Left ventricle myocardium inferior (tissue), 1 donor: ENCODE measurements at regions not wholly inside any gene's neighbourhood (a gene's known extent, or its start where the extent isn't known, plus 50 kb on each side); places are given as distances from the start of the nearest gene placed in this dataset.

Experiments
- DNase-seq: peaks from one replicate; pipeline ENCODE4 v3.0.0-alpha.2; 2020
- H3K27ac ChIP-seq: fragments of 200-600 bp; replicated peaks from 2 replicates; pipeline ENCODE4 v1.8.0; 2021
- H3K27me3 ChIP-seq: fragments of 200-600 bp; 2 replicates; pipeline ENCODE4 v1.8.0; 2021; ENCODE audit warnings: low read depth
- H3K36me3 ChIP-seq: fragments of 200-600 bp; 2 replicates; pipeline ENCODE4 v1.8.0; 2021
- H3K4me1 ChIP-seq: fragments of 200-600 bp; 2 replicates; pipeline ENCODE4 v1.8.0; 2021
- H3K4me3 ChIP-seq: fragments of 200-600 bp; 2 replicates; pipeline ENCODE4 v1.8.0; 2021; ENCODE audit warnings: mild to moderate bottlenecking, moderate library complexity
- H3K9me3 ChIP-seq: fragments of 200-600 bp; replicated peaks from 2 replicates; pipeline ENCODE4 v1.8.0; 2021
- intact Hi-C: fragments of 100-400 bp; cut with micrococcal nuclease; formaldehyde crosslinking; loops from one replicate; pipeline ENCODE4 v1.11.0; 2022
- TF ChIP-seq, protein P1 (sequence below): fragments of 200-600 bp; IDR thresholded peaks from 2 replicates; pipeline ENCODE4 v1.8.0; 2021; ENCODE audit warnings: antibody characterized with exemption, mild to moderate bottlenecking, borderline replicate concordance
- donor health status: DM: no; HTN: yes; CAD: no; lungs with severe emphysema.

DNA sequence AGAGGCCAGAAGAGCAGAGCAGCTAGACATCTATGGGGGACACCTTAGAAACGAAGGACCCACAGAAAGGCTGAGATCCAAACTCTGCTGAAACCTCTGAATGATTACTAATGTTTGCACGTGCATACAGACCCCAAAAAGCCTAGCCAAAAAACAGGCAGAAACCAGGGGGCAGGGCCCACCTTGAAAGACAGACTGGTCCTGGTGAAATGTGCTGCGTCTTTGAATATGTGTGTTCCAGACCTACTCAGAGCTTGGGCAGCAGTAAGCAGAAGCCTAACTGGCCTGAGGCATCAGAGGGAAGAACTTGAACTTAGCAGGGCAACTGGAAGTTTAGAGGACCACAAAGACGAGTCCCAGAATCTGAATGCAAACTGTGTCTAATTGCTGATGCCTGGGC, 251.8 kb downstream of the TEX36 start:
- H3K9me3 ChIP-seq, result peaks cover 12% of the 10 kb centered on the region
- intact Hi-C loops, result no loop called here

DNA sequence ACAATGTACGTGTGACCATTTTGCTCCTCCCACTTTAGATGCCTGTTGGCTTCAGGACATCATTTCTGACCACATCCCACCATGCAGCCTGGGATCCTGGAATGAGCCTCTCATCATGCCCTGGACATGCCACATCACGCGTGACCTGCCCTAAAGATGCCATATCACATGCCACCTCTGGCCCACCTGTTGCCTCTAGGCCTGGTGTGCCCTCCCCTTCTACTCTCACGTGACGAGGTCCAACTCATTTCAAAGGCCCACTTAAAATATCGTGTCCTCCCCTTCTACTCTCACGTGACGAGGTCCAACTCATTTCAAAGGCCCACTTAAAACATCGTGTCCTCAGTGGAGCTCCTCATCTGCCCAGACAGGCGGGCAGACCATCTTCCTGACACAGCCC, 254.9 kb downstream of the TEX36 start:
- H3K9me3 ChIP-seq, result peaks cover 3% of the 10 kb centered on the region
- TF ChIP-seq, protein P1, sequence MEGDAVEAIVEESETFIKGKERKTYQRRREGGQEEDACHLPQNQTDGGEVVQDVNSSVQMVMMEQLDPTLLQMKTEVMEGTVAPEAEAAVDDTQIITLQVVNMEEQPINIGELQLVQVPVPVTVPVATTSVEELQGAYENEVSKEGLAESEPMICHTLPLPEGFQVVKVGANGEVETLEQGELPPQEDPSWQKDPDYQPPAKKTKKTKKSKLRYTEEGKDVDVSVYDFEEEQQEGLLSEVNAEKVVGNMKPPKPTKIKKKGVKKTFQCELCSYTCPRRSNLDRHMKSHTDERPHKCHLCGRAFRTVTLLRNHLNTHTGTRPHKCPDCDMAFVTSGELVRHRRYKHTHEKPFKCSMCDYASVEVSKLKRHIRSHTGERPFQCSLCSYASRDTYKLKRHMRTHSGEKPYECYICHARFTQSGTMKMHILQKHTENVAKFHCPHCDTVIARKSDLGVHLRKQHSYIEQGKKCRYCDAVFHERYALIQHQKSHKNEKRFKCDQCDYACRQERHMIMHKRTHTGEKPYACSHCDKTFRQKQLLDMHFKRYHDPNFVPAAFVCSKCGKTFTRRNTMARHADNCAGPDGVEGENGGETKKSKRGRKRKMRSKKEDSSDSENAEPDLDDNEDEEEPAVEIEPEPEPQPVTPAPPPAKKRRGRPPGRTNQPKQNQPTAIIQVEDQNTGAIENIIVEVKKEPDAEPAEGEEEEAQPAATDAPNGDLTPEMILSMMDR, result no peak
- no peaks in the 10 kb centered on the region for H3K27me3 ChIP-seq
- H3K36me3 ChIP-seq, result no peaks in the 10 kb centered on the region
- DNase-seq, result no peak
- H3K27ac ChIP-seq, result no peak overlapping the region
- H3K4me1 ChIP-seq, result no peaks in the 10 kb centered on the region
- intact Hi-C loops, result no loop called here
- no peak overlapping the region for H3K4me3 ChIP-seq

More for the DNA sequence above, 251.8 kb downstream of the TEX36 start:
- H3K27me3 ChIP-seq, result peaks cover 4% of the 10 kb centered on the region
- DNase-seq, result no peak
- no peak overlapping the region for H3K4me3 ChIP-seq
- no peaks in the 10 kb centered on the region for H3K36me3 ChIP-seq
- TF ChIP-seq, protein P1, result no peak
- H3K27ac ChIP-seq, result no peak overlapping the region
- no peaks in the 10 kb centered on the region for H3K4me1 ChIP-seq

GRCh38 chr10:125424191-125424847, 258.6 kb downstream of the TEX36 start:
- TF ChIP-seq, protein P1, result no peak
- H3K27ac ChIP-seq, result no peak overlapping the region
- H3K4me3 ChIP-seq, result no peak overlapping the region

DNA sequence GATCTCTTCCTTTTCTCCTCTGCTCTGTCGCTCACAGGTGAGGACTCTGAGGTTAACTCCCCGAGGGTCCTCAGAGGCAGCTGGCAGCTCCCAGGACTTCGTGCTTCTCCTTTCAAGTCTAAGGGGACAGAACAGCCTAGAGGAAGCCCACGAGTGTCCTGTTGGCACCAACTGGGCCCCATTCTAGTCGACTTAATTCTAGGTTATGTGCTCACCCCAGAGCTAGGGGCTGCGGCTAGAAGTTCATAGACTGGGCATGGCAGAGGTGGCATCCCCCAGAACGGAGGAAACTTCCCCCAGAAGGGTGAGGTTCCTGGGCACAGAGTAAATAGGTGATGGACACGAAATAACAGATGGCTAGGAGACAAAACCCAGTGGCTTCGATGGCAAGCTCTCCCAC, 259.4 kb downstream of the TEX36 start:
- Histone ChIP-seq H3K9me3 (peaks cover 4% of the 10 kb centered on the region), H3K36me3 (no peaks in the 10 kb centered on the region), H3K4me3 (no peak overlapping the region), H3K4me1 (no peaks in the 10 kb centered on the region), H3K27me3 (peaks cover 16% of the 10 kb centered on the region), H3K27ac (no peak overlapping the region)
- no peak for DNase-seq
- TF ChIP-seq, protein P1, result no peak
- intact Hi-C loops, result no loop called here

More at GRCh38 chr10:125424191-125424847, 258.6 kb downstream of the TEX36 start:
- Histone ChIP-seq H3K4me1 (no peaks in the 10 kb centered on the region), H3K27me3 (peaks cover 10% of the 10 kb centered on the region), H3K9me3 (no peaks in the 10 kb centered on the region), H3K36me3 (no peaks in the 10 kb centered on the region)
- intact Hi-C loops, result no loop called here
- DNase-seq, result no peak

DNA sequence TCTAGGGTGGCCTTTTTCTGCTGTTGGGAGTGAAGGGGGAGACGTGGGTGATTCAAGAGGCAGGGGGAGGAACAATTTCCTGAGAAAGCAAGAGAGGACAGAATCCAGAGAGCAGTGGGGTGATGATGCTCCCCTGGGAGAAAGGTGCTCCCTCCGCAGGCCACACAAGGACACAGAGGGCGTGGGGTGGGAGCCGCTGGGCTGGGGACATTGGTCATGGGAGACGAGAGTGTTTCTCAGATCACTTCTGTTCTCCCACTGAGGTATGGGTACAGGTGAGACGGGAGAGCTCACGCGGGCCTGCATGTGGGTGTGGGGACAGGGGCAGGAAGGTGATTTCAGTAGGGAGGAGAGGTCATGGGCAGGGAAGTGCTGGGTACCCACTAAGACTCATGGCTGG, 259.5 kb upstream of the CTBP2 start:
- Histone ChIP-seq H3K4me1 (no peaks in the 10 kb centered on the region), H3K36me3 (no peaks in the 10 kb centered on the region), H3K27me3 (peaks cover 42% of the 10 kb centered on the region), H3K27ac (no peak overlapping the region), H3K9me3 (peaks cover 9% of the 10 kb centered on the region), H3K4me3 (no peak overlapping the region)
- intact Hi-C loops, result no loop called here
- DNase-seq, result no peak
- TF ChIP-seq, protein P1, result no peak
